NCI-H1436 (cell line): ENCODE measurements at regions not wholly inside any gene's neighbourhood (a gene's known extent, or its start where the extent isn't known, plus 50 kb on each side); places are given as distances from the start of the nearest gene placed in this dataset.
"Not testable (repeated sequence)": the region's sequence is repeated elsewhere in the genome, so short reads cannot be mapped to it uniquely, and the experiment has no call there.

Experiments
- DNase-seq: peaks from one replicate; lab custom pipeline; 2025; lab: John Stamatoyannopoulos, UW

DNA sequence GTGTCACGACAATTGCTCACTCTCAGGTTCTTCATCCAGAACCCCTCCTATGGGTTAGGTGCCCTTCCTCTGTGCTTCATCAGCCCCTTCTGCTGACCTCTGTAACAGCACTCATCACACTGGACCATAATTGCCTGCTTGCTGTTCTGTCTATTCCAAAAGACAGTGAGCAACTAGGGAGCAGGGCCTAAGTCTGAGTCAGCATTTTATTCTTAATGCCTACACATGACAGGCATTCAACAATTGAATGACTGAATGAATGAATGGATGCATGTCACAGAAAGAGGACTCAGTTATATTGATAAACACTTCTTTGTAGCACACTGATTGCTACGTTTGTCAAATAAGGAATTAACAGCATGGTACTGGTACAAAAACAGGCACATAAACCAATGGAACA lies 317.0 kb downstream of the ZIC3 start:
- DNase-seq, result no peak

DNA sequence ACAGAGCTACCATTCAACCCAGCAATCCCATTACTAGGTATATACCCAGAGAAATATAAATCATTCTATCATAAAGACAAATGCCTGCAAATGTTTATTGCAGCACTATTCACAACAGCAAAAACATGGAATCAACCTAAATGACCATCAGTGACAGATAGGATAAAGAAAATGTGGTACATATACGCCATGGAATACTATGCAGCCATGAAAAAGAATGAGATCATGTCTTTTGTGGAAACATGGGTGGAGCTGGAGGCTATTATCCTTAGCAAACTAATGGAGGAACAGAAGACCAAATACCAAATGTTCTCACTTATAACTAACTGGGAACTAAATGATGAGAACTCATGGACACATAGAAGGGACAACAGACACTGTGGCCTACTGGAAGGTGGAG lies 318.9 kb downstream of the ZIC3 start:
- DNase-seq, result not testable (repeated sequence)

DNA sequence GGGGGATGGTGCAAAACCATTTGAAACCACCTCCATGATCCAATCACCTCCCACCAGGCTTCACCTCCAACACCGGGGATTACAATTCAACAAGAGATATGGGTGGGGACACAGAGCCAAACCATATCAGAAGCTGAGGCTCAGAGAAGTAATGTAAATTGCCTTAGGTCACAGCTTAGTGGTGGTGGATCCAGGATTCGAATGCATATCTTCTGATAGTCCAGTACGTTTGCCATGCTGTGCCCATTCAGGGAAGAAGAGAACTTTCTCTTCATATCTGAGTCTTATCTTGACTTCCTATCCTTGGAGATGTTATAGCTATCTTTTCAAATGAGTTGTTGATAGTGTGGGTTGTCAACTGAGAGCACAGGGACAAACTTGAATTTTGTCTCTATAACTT lies 325.5 kb downstream of the ZIC3 start:
- DNase-seq, result no peak

DNA sequence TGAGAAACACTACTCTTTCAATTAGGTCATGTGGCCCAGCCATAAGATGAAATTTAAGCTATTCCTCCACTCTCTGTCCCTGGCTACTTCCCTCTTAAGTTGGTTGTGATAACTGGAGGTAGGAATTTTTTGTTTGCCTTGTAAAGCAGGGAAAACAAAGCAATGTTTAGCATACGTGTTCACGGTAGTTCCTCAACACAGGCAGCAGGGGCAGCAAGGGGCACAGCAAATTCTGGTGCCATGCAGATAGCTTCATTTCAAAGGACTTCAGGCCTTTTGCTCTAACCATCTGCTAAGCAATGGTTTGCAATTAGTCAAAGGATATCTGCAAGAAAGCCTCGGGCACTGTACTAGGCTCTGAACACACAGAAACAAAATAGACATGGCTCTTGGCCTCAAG lies 330.2 kb downstream of the ZIC3 start:
- no peak for DNase-seq

DNA sequence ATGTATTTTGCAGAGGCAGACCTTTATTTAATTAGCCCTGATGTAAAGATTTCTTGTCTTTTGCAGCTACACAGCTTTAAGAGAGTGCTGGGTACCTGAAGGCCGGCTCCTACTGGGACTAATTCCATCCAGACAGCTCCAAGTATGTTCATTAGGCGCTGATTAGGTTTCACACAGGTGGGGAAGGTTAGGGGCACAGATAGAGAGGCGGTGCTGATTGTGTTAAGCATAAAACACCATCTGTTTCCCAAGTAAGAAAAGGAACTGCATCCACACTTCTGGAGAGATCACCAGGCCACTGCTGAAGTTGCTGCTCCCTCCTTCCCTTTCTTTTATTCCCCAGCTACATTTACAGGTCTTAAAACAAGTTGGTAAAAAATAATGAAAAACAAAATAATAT lies 349.5 kb downstream of the ZIC3 start:
- DNase-seq, result no peak

DNA sequence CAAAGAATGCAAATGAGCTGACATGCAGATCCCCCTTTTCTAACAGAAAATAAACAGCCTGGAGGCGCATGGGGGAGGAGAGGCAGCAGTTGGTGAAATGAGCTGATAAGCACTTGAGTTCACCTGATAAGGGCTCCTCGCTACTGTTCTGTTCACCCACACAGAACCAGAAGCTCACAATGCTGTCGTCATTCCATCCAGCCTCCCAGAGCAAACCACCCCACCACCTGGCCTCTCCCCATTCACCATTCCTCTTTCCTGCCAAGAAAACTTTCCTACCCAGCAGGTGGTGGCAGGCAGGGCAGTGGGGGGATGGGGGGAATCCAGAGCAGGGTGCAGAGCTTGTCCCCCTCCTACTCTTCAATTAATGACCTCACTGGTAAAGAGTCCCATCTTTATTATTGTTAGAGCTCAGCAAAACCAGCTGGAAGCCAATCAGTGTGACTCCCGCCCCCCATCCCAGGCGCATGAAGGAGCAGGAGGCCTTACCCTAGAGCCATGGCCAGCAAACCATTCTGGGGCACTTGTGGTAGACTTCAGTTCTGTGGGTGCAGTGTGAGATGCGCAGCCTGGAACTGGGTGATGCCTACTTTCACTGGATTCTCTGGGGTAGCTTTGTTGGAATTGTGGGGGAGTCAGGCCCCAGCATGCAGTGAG lies 350.3 kb downstream of the ZIC3 start:
- DNase-seq, result no peak

DNA sequence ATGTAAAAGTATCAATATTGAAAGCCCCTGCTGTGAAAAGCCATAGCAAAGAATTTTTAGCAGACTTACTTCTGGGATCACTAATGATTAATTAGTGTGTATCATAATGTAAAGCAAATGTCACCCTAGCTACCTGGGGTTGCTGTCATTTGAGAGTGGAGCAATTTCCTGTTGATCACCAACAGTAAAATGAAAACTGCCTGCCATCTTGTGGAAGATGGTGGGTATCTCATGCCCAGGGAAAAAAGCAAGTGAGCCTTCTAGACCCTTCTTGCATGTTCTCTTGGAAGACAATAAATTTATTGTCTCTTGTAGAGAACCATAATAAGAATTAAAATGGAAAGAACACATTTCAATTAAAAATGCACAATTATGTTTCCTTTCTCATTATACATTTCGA lies 360.2 kb downstream of the ZIC3 start:
- no peak for DNase-seq

DNA sequence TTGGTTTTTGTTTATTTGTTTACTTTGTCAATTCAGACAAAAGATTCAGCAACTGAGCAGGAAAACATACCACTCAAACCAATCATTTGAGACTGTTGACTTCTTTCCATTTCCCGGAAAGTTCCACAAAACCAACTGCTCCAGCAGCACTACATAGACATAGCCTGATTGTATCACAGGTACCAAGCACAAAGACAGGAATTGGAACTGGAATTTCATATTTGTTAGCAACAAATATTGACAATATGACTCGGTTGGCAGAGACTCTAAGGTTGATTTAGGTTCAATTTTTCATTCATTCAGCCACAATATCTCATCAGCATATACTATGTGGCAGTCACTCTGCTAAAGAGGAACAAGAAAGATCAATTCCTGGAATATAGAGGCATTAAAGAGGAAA lies 364.0 kb downstream of the ZIC3 start:
- DNase-seq, result no peak

DNA sequence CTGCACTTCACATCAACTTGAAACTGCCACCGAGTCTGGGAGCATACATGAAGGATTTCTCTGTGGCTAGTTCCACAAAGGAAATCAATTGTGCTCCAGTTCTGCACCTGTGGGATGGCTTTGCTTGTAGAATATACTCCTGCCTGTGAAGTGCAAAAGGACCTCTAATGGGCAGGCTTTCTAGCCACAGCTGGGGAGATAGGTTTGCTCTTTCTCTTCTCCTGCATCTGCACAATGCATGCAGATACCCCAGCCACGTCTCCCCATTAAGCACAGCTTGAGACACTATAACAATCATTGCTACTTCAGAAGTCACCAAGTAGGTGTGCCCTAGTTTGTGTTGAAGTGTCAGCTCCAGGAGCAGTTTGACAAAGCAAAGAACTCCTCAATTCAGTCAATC lies 364.6 kb downstream of the ZIC3 start:
- no peak for DNase-seq

DNA sequence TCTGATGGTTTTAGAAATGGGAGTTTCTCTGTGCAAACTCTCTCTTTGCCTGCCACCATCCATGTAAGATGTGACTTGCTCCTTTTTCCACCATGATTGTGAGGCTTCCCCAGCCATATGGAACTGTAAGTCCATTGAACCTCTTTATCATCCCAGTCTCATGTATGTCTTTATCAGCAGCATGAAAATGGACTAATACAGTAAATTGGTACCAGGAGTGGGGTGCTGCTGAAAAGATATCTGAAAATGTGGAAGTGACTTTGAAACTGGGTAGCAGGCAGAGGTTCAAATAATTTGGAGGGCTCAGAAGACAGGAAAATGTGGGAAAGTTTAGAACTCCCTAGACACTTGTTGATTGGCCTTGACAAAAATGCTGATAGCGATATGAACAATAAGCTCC lies 368.3 kb downstream of the ZIC3 start:
- not testable (repeated sequence) for DNase-seq

DNA sequence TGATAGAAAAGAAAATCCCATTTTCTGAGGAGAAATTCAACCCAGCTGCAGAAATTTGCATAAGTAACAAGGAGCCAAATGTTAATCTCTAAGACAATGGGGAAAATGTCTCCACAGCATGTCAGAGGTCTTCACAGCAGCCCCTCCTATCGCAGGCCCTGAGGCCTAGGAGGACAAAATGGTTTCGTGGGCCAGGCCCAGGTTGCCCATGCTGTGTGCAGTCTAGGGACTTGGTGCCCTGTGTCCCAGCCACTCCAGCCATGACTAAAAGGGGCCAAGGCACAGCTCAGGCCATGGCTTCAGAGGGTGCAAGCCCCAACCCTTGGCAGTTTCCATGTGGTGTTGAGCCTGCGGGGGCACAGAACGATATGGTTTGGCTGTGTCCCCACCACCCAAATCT lies 369.0 kb downstream of the ZIC3 start:
- not testable (repeated sequence) for DNase-seq

DNA sequence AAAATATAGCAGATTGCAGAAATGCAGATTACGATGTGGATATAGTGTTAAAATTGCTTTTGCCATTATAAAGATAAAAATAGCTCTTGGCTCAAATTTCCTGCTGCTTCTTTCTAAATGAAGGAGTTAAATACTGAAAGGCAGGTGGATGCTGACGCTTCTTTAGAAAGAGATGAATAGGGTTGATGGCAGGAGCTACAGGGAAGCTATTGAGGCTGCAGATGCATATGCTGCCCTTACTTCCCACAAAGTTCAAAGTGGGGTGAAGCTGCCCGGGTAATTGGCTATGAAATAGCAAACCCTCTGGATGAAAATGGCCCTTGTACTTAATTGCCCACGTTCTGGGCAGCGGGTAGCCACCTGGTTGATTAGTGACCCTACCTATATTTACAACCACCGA lies 379.5 kb downstream of the ZIC3 start:
- no peak for DNase-seq

DNA sequence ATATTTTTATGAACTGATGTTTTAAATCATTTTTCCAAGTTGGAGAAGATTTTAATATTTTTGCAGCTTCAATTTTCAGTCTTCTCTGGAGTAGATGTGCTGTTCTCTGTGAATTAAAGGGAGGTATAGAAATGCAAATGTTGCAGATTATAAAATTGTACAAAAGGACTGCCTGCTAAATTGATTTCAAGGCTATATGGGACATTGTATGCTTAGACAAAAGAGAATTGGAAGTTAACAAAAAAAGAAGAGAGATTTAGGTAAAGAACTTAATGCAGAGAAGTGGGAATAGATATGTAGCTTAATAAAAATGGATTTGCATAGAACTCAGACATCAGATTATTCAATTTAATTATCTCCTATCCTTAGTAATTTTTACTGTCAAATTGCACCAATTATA lies 403.3 kb downstream of the ZIC3 start:
- DNase-seq, result no peak

DNA sequence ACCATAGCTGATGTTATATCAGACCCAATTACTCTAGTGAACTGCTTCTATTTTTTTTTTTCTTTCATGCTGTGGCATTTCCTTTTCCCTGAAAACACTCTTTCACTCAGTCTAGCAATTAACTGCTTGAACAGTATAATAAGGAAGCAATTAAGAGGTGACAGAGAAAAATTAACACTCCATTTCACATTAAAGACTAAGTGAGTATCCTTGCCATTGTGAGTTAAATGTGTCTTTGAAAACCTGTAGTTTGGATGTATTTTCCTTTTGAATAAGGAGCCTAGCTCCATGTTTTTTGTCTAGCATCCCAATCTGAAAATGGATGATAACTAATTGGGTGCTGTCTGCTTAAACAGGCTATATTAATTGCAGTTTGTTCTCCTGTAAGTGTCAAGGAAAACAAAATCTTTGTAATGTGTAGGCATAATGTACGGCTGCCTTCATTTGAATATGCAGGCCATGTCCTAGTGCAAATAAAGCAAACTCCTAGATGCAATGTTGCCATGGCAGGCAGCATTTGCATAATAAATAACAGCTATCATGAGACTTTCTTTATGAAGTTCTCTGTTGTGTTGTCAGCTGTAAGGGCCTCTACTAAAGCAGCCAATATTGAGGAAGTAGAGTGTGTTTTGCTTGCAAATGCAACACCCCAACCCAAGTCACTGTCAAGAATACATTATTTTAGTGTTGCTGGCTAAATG lies 416.7 kb downstream of the ZIC3 start:
- no peak for DNase-seq

DNA sequence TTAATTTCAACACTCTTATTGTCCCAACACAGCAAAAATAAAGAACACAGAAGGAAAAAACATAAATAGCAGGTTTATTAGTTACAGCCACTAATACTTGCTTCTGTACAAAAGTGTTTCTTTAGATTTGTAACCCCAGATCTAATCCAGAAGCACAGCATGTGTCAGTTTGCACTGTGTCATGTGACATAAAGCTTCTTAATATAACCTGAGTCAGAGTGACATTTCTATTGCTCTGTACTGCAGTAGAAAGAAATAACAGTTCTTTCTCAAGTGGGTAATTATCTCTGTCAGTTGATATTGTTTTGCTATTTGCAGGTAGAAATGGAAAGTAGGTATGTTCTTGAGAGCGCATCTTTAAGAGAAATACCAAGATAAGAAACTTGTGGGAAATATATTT lies 422.5 kb downstream of the ZIC3 start:
- no peak for DNase-seq

DNA sequence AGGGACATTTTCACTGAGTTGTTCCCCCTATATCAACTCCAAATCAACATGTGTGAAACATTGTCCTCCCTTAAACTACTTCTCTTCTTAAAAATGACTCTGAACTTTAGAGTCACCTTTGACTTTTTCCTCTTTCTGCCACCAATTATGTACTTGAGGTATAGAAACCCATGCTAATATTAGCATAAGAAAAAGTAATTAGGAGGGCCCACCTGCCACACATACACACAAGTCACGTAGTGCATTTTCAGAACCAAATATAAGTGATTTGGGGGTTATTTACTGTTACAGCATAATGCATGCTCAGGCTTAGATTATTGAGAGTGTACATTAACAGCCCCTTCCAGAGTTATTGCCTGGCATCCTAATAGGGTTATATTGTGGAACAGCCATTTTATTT lies 432.7 kb downstream of the ZIC3 start:
- DNase-seq, result no peak

DNA sequence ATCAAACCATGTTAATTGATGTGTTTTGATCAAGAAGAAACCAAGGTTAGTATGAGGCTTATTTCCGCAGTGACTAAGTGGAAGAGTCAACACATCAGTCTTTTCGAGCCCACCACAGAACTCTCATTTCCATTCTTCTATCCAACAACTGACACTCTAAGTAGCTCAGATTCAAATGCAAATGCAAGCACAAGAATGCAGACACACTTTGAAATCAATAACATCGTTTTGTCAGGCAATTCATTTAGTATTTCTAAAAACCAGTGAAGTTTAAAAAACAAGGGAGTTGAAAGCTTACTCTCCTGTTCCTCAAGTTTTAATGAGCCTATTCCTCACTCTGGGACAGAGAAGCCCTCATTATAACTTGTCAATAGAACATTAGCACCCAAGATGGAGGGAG lies 433.1 kb downstream of the ZIC3 start:
- DNase-seq, result no peak

DNA sequence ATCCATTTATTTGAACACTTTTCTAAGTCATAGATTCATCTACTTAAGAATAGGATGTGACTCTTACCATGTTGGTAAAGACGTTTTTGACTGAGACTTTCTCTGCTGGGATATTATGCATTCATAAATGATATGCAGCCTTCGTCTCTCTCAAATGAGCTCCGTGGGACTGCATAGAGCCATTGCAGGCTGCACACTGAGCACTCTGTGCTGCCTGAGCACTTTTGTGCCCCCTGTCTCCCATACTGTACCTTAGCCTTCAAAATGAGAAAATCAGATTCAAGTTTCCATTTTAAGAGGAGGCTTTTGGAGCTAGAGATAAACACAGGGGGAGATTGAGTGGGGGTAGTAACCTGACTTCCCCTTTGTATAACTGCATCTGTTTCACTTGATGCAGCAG lies 433.6 kb downstream of the ZIC3 start:
- no peak for DNase-seq

DNA sequence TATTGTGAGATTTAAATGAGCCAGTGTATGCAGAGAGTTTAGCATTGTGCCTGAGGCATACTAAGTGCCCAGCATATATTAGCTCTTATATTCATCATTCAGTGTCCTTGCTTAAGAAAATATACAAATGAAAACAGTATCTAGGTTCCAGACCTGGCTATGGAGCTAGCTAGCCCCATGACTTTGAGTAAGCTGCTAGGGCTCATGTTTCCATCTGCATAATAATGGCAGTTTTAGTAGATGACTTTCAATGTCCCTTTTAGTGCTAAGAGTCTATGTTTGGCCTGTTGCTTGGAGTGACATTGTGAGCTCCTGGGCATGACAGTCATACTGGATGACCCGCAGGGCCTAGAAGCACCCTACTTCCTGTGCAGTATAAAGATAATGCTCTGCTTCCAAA lies 435.3 kb downstream of the ZIC3 start:
- no peak for DNase-seq

DNA sequence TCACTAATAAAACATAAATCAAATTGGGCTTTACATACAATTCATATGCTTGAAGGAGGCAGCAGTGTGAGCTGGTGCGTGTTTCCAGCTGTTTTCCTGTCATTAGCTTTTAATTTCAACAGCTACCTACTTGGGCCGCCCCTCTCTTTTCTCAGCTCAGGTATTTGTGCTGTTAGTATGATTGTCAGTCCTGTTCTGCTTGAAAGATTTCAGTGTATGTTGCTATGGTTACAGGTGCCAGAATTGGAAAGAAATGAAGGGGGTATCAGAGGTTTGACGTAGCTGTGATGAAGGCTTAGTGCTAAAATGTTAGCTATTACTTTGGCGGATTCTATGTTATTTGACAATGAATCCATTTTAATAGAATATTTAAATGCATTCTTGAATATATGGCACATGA lies 440.3 kb downstream of the ZIC3 start:
- no peak for DNase-seq

DNA sequence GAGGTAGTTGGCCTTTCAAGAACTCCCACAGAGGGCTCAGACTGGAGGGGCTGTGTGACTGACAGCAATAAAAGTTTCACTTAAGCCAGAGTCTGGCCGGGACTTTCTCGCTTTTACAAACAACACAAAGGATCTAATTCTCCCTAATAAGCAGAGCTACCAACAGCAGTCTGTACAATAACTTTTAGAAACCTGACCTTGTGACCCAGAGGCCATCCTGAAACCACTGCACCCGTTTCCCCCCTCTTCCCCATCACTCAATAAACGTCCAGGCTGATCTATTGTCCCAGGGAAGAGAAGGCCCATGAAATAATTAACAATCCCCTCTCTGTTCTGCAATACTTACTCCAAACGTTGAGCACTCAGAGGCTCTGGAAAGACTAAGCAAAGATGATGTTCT lies 442.4 kb downstream of the ZIC3 start:
- DNase-seq, result no peak

DNA sequence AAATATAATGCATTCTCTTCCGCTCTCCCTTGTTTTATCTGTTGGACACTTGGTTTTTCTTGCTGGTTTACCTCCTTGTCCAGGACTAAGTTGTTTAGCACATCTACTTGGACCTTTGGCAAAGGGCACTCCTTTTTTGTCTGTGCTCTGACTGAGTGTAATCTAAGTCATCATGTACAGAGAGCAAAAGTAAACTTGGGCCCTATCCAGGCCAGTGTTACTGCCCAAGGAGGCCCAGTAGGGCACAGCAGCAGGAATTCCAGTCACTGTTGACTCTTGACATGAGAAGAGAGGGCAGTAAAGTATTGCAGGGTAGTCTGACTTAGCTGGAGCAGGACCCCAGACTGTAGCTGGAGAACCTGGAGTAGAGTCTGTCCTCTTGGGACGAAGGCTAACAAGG lies 445.5 kb downstream of the ZIC3 start:
- no peak for DNase-seq

DNA sequence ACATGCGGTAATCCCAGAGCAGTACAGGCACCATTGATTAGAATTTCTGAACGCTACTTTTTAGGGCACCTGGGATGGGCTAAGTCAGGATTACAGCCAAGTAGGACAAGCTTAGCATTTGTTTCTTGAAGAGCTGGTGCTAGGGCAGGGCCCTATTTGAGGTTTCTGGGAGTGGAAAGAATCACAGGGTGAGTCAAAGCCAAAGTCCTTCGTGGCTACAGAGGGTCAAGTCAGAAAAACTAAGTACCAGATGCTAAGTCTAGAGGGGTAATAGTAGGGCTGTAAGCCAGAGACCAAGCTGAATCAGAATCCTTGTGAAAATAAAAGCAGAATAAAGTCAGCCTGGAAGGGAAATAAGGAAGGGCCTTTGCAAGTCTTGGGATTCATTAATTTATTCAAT lies 448.6 kb downstream of the ZIC3 start:
- no peak for DNase-seq

DNA sequence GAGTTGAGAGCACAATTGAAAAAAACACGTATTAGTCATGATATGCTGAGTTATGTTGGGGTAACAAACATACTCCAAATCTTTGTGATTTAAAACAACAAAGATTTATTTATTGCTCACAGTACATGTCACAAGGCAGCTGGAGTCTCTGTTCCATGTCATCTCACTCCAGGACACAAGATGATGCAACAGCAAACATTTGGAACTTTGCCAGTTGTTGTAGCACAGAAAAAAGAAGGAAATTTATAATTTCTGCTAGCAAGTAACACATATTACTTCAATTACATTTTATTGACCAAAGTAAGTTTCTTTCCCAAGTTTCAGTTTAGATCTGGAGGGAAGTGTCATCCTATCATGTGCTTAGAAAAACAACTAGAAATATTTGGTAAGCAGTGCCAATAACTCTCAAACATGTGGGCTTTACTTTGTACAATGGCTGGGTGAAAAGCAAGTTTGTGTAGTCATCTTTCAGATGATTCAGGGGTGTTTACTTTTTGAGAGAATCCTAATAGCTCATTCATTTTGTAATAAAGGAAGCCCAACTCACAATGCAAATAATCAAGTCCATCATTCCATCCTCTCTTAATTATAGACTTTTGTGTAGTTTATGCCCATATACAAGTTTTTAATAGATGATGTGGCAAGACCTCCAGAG lies 452.3 kb downstream of the ZIC3 start:
- DNase-seq, result no peak
